Upper lobe of left lung (tissue), 4 donors: ENCODE measurements at regions not wholly inside any gene's neighbourhood (a gene's known extent, or its start where the extent isn't known, plus 50 kb on each side); places are given as distances from the start of the nearest gene placed in this dataset.

Source experiments
- CTCF ChIP-seq, 6 experiments: fragments of 450-650 bp in 4 of 6; fragments of 200-600 bp in 2 of 6; sonication (generic) in 2 of 6; IDR thresholded peaks; one replicate each; pipeline ENCODE4 v1.5.1; 2016 to 2019; ENCODE audit warnings: antibody characterized with exemption in 6 of 6
- POLR2A ChIP-seq, 4 donors: fragments of 450-650 bp; IDR thresholded peaks; one replicate each; pipeline ENCODE4 v1.5.1; 2016 to 2017; ENCODE audit warnings: antibody characterized with exemption in 4 of 4, mild to moderate bottlenecking in 2 of 4

DNA sequence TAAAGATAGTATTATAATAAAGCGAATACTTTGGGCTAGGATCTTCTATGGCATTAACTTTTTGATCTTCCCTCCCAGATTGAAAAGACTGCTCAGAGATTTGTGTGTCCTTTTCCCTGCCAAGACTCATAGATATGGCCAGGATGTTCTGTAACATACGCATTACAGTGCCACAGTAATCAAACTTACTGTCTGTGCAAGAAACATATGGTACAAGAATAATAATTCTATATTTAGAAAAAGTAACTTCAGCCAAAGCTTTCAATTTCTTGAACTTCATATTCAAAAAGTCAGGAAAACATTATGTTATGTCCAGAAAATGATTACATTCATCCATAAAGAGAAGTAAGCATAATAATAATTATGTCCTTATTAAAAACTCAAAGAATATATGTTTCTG, 100.9 kb upstream of the GUCY1A1 start:
- TF ChIP-seq CTCF (IDR thresholded peaks at IDR 0.05) = no peak
- TF ChIP-seq POLR2A (IDR thresholded peaks at IDR 0.05) = no peak
